Sigmoid colon (tissue), 6 donors: ENCODE measurements at regions not wholly inside any gene's neighbourhood (a gene's known extent, or its start where the extent isn't known, plus 50 kb on each side); places are given as distances from the start of the nearest gene placed in this dataset.

Source experiments
- DNase-seq: peaks from one replicate; pipeline ENCODE4 v3.0.0-alpha.2; 2019
- H3K27ac ChIP-seq, 4 donors: fragments of 200-600 bp; sonication (generic); one replicate each; pipeline ENCODE4 v1.5.1; 2016 to 2019; ENCODE audit warnings: mild to moderate bottlenecking in 1 of 4
- H3K27me3 ChIP-seq, 3 donors: fragments of 200-600 bp; sonication (generic); one replicate each; pipeline ENCODE4 v1.5.1; 2019; ENCODE audit warnings: mild to moderate bottlenecking in 1 of 3
- H3K36me3 ChIP-seq, 4 donors: fragments of 200-600 bp; sonication (generic); one replicate each; pipeline ENCODE4 v1.5.1; 2016 to 2019
- H3K4me1 ChIP-seq, 4 donors: fragments of 200-600 bp; sonication (generic); one replicate each; pipeline ENCODE4 v1.5.1; 2017 to 2019
- H3K4me3 ChIP-seq, 4 donors: fragments of 200-600 bp; sonication (generic); one replicate each; pipeline ENCODE4 v1.5.1; 2017 to 2019; ENCODE audit warnings: mild to moderate bottlenecking in 2 of 4, moderate library complexity in 1 of 4
- H3K9me3 ChIP-seq, 4 donors: fragments of 200-600 bp in 3 of 4; sonication (generic) in 3 of 4; one replicate each; pipeline versions ENCODE4 v1.5.1 to v1.6.1; 2013 to 2019
- EP300 ChIP-seq, 4 donors: sonication (generic); formaldehyde crosslinking; IDR thresholded peaks; one replicate each; pipeline ENCODE4 v1.6.1; 2017; ENCODE audit warnings: antibody characterized with exemption in 4 of 4
- POLR2A ChIP-seq, 2 donors: fragments of 450-650 bp; IDR thresholded peaks; one replicate each; pipeline ENCODE4 v1.6.1; 2016; ENCODE audit warnings: antibody characterized with exemption in 2 of 2, mild to moderate bottlenecking in 2 of 2, moderate library complexity in 2 of 2
- POLR2AphosphoS5 ChIP-seq, 4 donors: sonication (generic); formaldehyde crosslinking; IDR thresholded peaks; one replicate each; pipeline ENCODE4 v1.6.1; 2017; ENCODE audit warnings: antibody characterized with exemption in 4 of 4
- WGBS, 2 donors: extraction: QIAGEN DNeasy Blood & Tissue Kit; methylation state at CpG; one replicate each; pipeline ENCODE4 v1.1.7; 2013; 5-methylcytosine and 5-hydroxymethylcytosine counted together
- intact Hi-C: fragments of 100-400 bp; cut with DNase I; formaldehyde crosslinking; loops from one replicate; pipeline ENCODE4 v1.15.1; 2023
- TF ChIP-seq, protein P1 (sequence below), 4 experiments: fragments of 450-650 bp in 3 of 4; fragments of 200-600 bp in 1 of 4; IDR thresholded peaks; one replicate each; pipeline ENCODE4 v1.5.1; 2016 to 2019; ENCODE audit warnings: antibody characterized with exemption in 4 of 4, mild to moderate bottlenecking in 3 of 4, moderate library complexity in 2 of 4
- donor health status: healthy with polysubstance abuse.
- donor health status: healthy.

DNA sequence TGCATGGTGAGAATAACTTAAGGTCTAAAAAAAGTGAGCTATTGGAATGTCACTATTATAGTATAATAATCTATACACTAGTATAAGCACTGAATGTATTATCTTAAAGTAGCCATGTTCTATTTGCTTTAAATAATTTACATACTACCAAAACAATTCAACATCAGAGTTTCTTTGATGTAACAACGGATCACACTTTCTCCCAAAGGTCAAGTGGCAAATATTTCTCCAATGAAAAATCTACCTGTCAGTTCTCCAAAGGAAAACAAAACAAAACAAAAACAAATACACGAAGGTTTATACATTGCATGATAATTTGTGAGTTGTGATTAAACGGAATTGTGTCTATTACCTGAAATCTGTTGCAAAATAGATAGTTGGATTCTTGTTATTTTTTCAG, 581.4 kb downstream of the USP25 start:
- no peak for DNase-seq
- Histone ChIP-seq H3K9me3 (no peaks in the 10 kb centered on the region), H3K36me3 (no peaks in the 10 kb centered on the region), H3K4me1 (no peaks in the 10 kb centered on the region), H3K4me3 (no peak overlapping the region), H3K27ac (no peak overlapping the region), H3K27me3 (no peaks in the 10 kb centered on the region)
- 66 to 88% methylated on average over 3 of the region's 3 CpGs for WGBS, 2 donors
- intact Hi-C loops = no loop called here
- TF ChIP-seq EP300 (IDR thresholded peaks at IDR 0.05) (no peak), POLR2A (IDR thresholded peaks at IDR 0.05) (no peak)

DNA sequence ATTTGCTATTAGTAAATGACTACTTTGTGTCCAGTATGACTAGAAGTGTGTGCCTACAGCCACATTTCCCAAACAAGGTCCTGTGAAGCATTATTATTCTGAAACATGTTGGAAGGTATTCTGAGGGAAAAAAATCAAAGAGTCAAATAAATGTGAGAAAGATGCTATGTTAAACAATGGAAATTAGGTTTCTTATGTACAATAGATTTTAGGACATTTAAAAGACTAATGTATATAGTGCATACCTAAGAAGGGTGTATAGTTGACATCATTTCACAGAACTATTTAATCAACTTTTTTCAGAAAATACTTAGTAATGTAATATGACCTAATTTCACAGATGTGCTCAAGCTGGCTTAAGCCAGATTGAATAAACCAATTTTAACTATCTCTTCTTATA, 582.5 kb downstream of the USP25 start:
- H3K4me1 ChIP-seq = no peaks in the 10 kb centered on the region
- intact Hi-C loops = no loop called here
- TF ChIP-seq, protein P1, sequence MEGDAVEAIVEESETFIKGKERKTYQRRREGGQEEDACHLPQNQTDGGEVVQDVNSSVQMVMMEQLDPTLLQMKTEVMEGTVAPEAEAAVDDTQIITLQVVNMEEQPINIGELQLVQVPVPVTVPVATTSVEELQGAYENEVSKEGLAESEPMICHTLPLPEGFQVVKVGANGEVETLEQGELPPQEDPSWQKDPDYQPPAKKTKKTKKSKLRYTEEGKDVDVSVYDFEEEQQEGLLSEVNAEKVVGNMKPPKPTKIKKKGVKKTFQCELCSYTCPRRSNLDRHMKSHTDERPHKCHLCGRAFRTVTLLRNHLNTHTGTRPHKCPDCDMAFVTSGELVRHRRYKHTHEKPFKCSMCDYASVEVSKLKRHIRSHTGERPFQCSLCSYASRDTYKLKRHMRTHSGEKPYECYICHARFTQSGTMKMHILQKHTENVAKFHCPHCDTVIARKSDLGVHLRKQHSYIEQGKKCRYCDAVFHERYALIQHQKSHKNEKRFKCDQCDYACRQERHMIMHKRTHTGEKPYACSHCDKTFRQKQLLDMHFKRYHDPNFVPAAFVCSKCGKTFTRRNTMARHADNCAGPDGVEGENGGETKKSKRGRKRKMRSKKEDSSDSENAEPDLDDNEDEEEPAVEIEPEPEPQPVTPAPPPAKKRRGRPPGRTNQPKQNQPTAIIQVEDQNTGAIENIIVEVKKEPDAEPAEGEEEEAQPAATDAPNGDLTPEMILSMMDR (IDR thresholded peaks at IDR 0.05) = no peak
- TF ChIP-seq POLR2A (IDR thresholded peaks at IDR 0.05) (no peak), POLR2AphosphoS5 (IDR thresholded peaks at IDR 0.05) (no peak), EP300 (IDR thresholded peaks at IDR 0.05) (no peak)
- no peaks in the 10 kb centered on the region for H3K27me3 ChIP-seq
- DNase-seq = no peak
- no peak overlapping the region for H3K27ac ChIP-seq
- H3K4me3 ChIP-seq = no peak overlapping the region
- no peaks in the 10 kb centered on the region for H3K9me3 ChIP-seq
- no peaks in the 10 kb centered on the region for H3K36me3 ChIP-seq

DNA sequence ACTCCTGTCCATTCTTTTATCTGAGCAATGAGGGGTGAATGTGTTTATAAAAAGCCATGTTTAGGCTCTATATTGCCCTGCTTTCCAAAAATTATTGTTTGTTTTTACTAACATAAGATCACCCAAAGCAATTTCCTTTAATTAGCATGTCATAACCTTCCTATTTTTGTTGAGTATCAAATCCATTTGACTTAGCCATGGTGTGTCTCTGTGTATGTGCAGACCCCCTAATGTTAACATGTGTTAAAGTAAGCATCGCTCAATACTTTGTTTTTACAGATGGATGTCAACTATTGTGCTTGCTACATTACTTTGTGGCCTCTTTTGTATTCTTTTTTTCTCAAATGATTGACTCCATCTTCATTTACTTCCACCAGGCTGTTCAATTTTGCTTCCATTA, 585.4 kb downstream of the USP25 start:
- TF ChIP-seq, protein P1 (IDR thresholded peaks at IDR 0.05) = no peak
- TF ChIP-seq POLR2A (IDR thresholded peaks at IDR 0.05) (no peak), EP300 (IDR thresholded peaks at IDR 0.05) (no peak), POLR2AphosphoS5 (IDR thresholded peaks at IDR 0.05) (no peak)
- 94 to 95% methylated on average over 1 of the region's 1 CpG for WGBS, 2 donors
- H3K9me3 ChIP-seq = no peaks in the 10 kb centered on the region

DNA sequence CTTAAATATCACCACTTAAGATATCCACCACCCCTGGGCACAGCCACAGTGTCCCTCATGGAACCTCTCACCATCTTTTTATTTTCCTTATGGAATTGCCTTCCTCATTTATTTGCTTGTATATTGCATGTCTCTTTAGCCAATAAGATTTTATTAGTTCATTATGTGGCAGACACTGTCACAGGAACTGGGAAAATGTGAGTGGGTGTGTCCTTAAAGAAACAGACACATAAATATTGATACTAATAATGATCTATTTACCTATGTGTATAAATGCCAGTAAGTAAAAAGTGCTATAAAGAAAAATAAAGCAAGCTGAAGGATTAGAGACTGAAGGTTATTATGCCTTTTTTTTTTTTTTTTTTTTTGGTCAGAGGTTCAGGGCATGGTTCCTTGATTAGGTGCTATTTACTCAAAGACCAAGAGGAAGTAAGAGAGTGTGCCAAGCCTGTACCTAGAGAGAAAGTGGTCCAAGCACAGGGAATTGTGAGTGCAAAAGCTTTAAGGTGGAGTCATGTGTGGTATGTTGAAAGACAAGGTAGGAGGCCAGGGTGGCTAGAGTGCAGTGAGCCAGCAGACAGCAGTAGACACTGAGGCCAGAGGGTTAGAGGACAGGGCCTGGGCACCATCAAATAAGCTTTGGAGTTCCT, 589.0 kb downstream of the USP25 start:
- TF ChIP-seq POLR2A (IDR thresholded peaks at IDR 0.05) (no peak), EP300 (IDR thresholded peaks at IDR 0.05) (no peak), POLR2AphosphoS5 (IDR thresholded peaks at IDR 0.05) (no peak)
- TF ChIP-seq, protein P1 (IDR thresholded peaks at IDR 0.05) = no peak
- intact Hi-C loops = no loop called here
- no peaks in the 10 kb centered on the region for H3K9me3 ChIP-seq
- no peaks in the 10 kb centered on the region for H3K4me1 ChIP-seq
- no peaks in the 10 kb centered on the region for H3K36me3 ChIP-seq
- H3K27ac ChIP-seq = no peak overlapping the region
- H3K27me3 ChIP-seq = no peaks in the 10 kb centered on the region
- H3K4me3 ChIP-seq = no peak overlapping the region
- DNase-seq = no peak

More for the DNA sequence above, 585.4 kb downstream of the USP25 start:
- intact Hi-C loops = no loop called here
- H3K4me1 ChIP-seq = no peaks in the 10 kb centered on the region
- H3K27ac ChIP-seq = no peak overlapping the region
- no peak for DNase-seq
- H3K36me3 ChIP-seq = no peaks in the 10 kb centered on the region
- no peak overlapping the region for H3K4me3 ChIP-seq
- no peaks in the 10 kb centered on the region for H3K27me3 ChIP-seq

DNA sequence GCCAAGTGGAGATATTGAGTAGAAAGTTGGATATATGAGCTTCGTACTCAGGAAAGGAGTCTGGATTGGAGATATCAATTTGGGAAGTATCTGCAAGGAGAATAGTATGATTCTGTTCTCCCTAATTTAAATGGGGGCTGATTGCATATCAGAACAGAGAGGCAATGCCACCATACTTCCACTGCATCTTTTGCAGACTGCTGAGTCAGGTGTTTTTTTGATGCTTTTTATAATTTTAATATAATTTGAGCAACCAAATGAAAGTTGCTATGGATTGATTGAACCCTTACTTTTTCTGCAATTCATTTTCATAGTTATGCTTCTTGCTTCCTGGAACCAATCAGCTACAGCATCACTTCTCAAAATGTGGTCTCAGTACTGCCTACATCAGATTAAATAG, 590.3 kb downstream of the USP25 start:
- 91 to 96% methylated on average over 1 of the region's 1 CpG for WGBS, 2 donors
- no peaks in the 10 kb centered on the region for H3K36me3 ChIP-seq
- intact Hi-C loops = no loop called here
- no peak for DNase-seq
- TF ChIP-seq POLR2AphosphoS5 (IDR thresholded peaks at IDR 0.05) = no peak
- TF ChIP-seq POLR2A (IDR thresholded peaks at IDR 0.05) = no peak
- no peak for TF ChIP-seq EP300 (IDR thresholded peaks at IDR 0.05)
- TF ChIP-seq, protein P1 (IDR thresholded peaks at IDR 0.05) = no peak
- no peaks in the 10 kb centered on the region for H3K9me3 ChIP-seq
- H3K4me1 ChIP-seq = no peaks in the 10 kb centered on the region
- H3K27me3 ChIP-seq = no peaks in the 10 kb centered on the region
- no peak overlapping the region for H3K27ac ChIP-seq
- no peak overlapping the region for H3K4me3 ChIP-seq
